Stimulated activated naive CD8-positive, alpha-beta T cell treated with anti-CD3 and anti-CD28 coated beads, Interleukin-15, amount 100 ng/mL, for 72 hours (primary cell): ENCODE measurements at regions not wholly inside any gene's neighbourhood (a gene's known extent, or its start where the extent isn't known, plus 50 kb on each side); places are given as distances from the start of the nearest gene placed in this dataset.
"Not testable (repeated sequence)": the region's sequence is repeated elsewhere in the genome, so short reads cannot be mapped to it uniquely, and the experiment has no call there.

ENCODE experiments used
- ATAC-seq: fragments of 150-1000 bp; cut with Tn5 transposase; 2 replicates; pipeline ENCODE4 v1.10.0; 2021; ENCODE audit warnings: mild to moderate bottlenecking, moderate library complexity
- DNase-seq, 2 donors: peaks; one replicate each; pipeline ENCODE4 v3.0.0; 2021 to 2022
- H3K27ac Mint-ChIP-seq, 2 donors: one replicate each; pipeline ENCODE4 v1.8.0; 2022; ENCODE audit warnings: mild to moderate bottlenecking in 2 of 2, mixed read lengths in 2 of 2, moderate library complexity in 2 of 2
- H3K27me3 Mint-ChIP-seq: one replicate; pipeline ENCODE4 v1.8.0; 2022; ENCODE audit warnings: mixed read lengths
- H3K4me1 Mint-ChIP-seq: one replicate; pipeline ENCODE4 v1.8.0; 2022; ENCODE audit warnings: mild to moderate bottlenecking, mixed read lengths
- H3K4me3 Mint-ChIP-seq, 2 donors: one replicate each; pipeline ENCODE4 v1.8.0; 2022; ENCODE audit warnings: mild to moderate bottlenecking in 2 of 2, mixed read lengths in 2 of 2, moderate library complexity in 1 of 2
- H3K9me3 Mint-ChIP-seq, 2 donors: one replicate each; pipeline ENCODE4 v1.8.0; 2022; ENCODE audit warnings: mixed read lengths in 2 of 2

- H3K4me1 Mint-ChIP-seq = no peaks in the 10 kb centered on the region
- no peak overlapping the region for H3K4me3 Mint-ChIP-seq
- no peak overlapping the region for H3K27ac Mint-ChIP-seq
- ATAC-seq (no peak), DNase-seq (no peak)
- H3K27me3 Mint-ChIP-seq = no peaks in the 10 kb centered on the region
- peaks cover 0 to 7% of the 10 kb centered on the region in 2 donors for H3K9me3 Mint-ChIP-seq
Observed at GRCh38 chr1:79532555-79532954, 526.0 kb upstream of the ADGRL4 start.

GRCh38 chr1:79531790-79532189 is 525.3 kb upstream of the ADGRL4 start:
- Mint-ChIP-seq H3K4me3 (no peak overlapping the region), H3K4me1 (no peaks in the 10 kb centered on the region), H3K27ac (no peak overlapping the region), H3K27me3 (no peaks in the 10 kb centered on the region), H3K9me3 (peaks cover 0 to 7% of the 10 kb centered on the region in 2 donors)
- DNase-seq = no peak
- ATAC-seq = no peak

DNA sequence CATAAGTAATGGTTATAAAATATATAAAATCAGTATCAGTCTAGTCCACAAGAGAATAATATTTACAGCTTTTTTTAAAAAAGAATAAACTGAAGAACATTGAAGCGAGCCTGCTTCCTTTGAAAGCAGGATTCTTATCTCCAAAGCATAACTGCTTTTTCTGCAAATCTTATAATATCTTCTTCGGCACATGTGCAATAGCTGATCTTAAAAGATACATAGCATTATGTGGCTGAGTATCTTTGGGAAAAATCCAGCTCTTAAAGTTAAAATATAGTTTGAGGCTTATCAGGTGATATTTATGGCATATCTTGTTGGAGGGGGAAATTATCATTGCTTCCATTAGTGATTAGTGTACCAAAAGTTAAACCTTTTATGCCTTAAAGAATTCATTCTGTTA is 523.9 kb upstream of the ADGRL4 start:
- DNase-seq = no peak
- Mint-ChIP-seq H3K9me3 (peaks cover 0 to 7% of the 10 kb centered on the region in 2 donors), H3K4me1 (no peaks in the 10 kb centered on the region), H3K27ac (no peak overlapping the region), H3K4me3 (no peak overlapping the region), H3K27me3 (no peaks in the 10 kb centered on the region)
- ATAC-seq = no peak

GRCh38 chr1:79530055-79530454 is 523.5 kb upstream of the ADGRL4 start:
- ATAC-seq = no peak
- H3K4me3 Mint-ChIP-seq = no peak overlapping the region

DNA sequence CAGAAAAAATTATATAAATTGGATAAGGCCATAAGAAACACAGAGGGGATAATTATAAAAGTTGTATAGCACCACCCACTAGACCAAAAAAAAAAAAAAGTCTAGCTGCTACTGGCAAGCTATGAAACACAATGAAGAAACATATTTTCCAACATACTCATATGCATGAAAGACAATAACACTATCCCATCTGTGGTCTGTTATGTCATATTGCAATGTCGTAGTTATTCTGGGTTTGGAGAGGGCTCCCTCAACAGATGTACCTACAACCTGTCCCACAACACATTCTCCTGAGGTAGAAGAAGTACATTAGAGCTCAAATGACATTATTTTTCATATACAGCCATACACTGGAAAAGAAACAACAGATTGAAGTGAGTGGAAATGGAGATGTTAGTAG is 517.6 kb upstream of the ADGRL4 start:
- no peak for ATAC-seq
- Mint-ChIP-seq H3K4me1 (no peaks in the 10 kb centered on the region), H3K27ac (no peak overlapping the region), H3K27me3 (no peaks in the 10 kb centered on the region), H3K9me3 (peaks cover 0 to 4% of the 10 kb centered on the region in 2 donors), H3K4me3 (no peak overlapping the region)
- no peak for DNase-seq

More at GRCh38 chr1:79530055-79530454, 523.5 kb upstream of the ADGRL4 start:
- Mint-ChIP-seq H3K27ac (no peak overlapping the region), H3K4me1 (no peaks in the 10 kb centered on the region), H3K9me3 (peaks cover 4 to 7% of the 10 kb centered on the region in 2 donors), H3K27me3 (no peaks in the 10 kb centered on the region)
- no peak for DNase-seq

DNA sequence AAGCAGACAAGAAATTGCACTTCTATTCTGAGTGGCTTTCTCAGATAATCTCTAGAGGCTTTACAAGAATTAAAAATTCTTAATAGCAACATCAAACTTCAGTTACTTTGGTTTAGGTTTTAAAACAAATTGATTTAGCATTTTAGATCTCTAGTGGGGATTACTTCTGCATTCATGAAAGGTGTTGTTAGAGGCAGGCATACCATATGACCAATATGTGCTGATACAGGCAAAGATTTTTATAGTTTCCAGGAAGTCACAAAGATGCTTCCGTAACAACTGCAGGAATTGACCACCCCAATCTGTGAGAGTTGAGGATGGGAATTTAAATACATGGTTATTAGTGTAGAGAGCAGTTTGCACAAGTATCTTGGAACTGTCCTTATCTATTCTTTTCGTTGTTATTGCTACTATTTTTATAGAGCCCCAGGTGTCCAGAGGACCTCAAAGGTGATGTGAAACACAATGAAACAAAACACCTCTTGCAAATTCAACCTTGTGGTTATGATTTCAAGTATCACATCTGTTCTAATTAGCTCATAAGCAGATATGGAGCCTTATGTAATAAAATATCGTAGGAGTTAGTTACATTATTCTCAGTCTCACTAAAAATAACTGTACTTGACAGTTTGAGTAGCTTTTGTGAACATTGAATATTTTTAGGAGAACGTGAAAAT is 512.7 kb upstream of the ADGRL4 start:
- peaks cover 0 to 7% of the 10 kb centered on the region in 2 donors for H3K9me3 Mint-ChIP-seq
- no peak overlapping the region for H3K27ac Mint-ChIP-seq
- H3K27me3 Mint-ChIP-seq = no peaks in the 10 kb centered on the region
- no peak for DNase-seq
- H3K4me3 Mint-ChIP-seq = no peak overlapping the region
- ATAC-seq = no peak
- no peaks in the 10 kb centered on the region for H3K4me1 Mint-ChIP-seq

- no peak for ATAC-seq
- Mint-ChIP-seq H3K27ac (no peak overlapping the region), H3K9me3 (peaks cover 0 to 7% of the 10 kb centered on the region in 2 donors), H3K4me3 (no peak overlapping the region), H3K27me3 (no peaks in the 10 kb centered on the region), H3K4me1 (no peaks in the 10 kb centered on the region)
- DNase-seq = no peak
Observed at GRCh38 chr1:79517470-79518224, 511.1 kb upstream of the ADGRL4 start.

- H3K27me3 Mint-ChIP-seq = no peaks in the 10 kb centered on the region
- H3K9me3 Mint-ChIP-seq = peaks cover 0 to 10% of the 10 kb centered on the region in 2 donors
- no peak overlapping the region for H3K27ac Mint-ChIP-seq
- DNase-seq = no peak
- no peak overlapping the region for H3K4me3 Mint-ChIP-seq
- no peaks in the 10 kb centered on the region for H3K4me1 Mint-ChIP-seq
- ATAC-seq = no peak
Observed at GRCh38 chr1:79507770-79508169, 501.2 kb upstream of the ADGRL4 start.

- Mint-ChIP-seq H3K9me3 (peaks cover 0 to 4% of the 10 kb centered on the region in 2 donors), H3K27ac (no peak overlapping the region), H3K4me3 (no peak overlapping the region), H3K27me3 (no peaks in the 10 kb centered on the region), H3K4me1 (no peaks in the 10 kb centered on the region)
- DNase-seq (no peak), ATAC-seq (no peak)
Observed at GRCh38 chr1:79501153-79501552, 494.6 kb upstream of the ADGRL4 start.

DNA sequence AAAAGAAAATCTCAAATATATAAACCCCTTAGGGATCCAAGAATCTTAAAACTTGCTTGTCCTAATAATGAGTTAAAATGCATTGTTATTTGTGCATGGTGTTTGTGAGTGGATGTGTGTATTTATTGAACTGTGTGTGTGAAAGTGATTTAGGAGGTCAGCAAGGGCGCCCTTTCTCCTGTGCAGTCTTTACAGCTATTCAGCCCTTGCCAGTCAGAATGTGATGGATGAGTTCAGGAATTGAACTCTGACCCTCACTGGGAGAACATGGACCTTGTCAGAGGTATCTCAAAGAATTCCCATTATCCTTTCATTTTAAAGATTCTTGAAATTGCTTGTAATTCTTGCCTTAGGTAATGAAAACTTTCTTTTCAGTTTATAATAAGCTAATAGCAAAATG is 493.0 kb upstream of the ADGRL4 start:
- Mint-ChIP-seq H3K4me1 (no peaks in the 10 kb centered on the region), H3K27me3 (no peaks in the 10 kb centered on the region), H3K9me3 (no peaks in the 10 kb centered on the region), H3K4me3 (no peak overlapping the region), H3K27ac (no peak overlapping the region)
- ATAC-seq = no peak
- DNase-seq = no peak

DNA sequence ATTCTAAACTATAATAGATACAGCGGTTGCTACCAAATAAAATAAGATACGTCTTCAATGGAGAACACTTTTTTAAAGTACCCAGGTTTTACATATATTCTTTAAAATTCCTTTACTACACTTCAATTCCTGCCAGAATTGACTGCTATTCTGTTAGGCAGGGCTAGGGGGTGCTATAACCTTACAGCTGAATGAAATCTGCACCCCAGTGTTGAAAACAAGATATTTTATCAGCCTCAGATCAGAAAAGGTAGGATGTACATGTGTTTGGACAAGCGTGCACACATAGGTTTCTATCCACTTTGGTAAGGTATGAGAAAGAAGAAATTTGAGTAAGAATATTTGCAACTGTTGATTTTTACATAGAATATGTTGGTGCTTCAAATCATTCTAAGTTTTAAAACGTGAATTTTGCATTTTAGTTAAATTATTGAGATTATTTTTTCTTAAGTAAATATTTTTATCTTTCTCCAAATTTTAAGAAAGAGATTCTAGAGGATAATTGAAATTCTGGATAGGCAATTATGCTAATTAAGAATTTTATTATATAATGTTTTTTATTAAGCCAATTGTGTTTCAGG is 490.8 kb upstream of the ADGRL4 start:
- no peak for DNase-seq
- no peak for ATAC-seq
- peaks cover 0 to 10% of the 10 kb centered on the region in 2 donors for H3K9me3 Mint-ChIP-seq
- no peak overlapping the region for H3K27ac Mint-ChIP-seq
- H3K4me1 Mint-ChIP-seq = no peaks in the 10 kb centered on the region
- no peak overlapping the region for H3K4me3 Mint-ChIP-seq
- no peaks in the 10 kb centered on the region for H3K27me3 Mint-ChIP-seq

- H3K27me3 Mint-ChIP-seq = no peaks in the 10 kb centered on the region
- no peak overlapping the region for H3K27ac Mint-ChIP-seq
- no peaks in the 10 kb centered on the region for H3K4me1 Mint-ChIP-seq
- H3K4me3 Mint-ChIP-seq = no peak overlapping the region
- H3K9me3 Mint-ChIP-seq = peaks cover 0 to 10% of the 10 kb centered on the region in 2 donors
- ATAC-seq (no peak), DNase-seq (no peak)
Observed at GRCh38 chr1:79496129-79496528, 489.6 kb upstream of the ADGRL4 start.

- not testable (repeated sequence) for H3K27ac Mint-ChIP-seq, H3K4me3 Mint-ChIP-seq, DNase-seq, ATAC-seq, H3K27me3 Mint-ChIP-seq, H3K4me1 Mint-ChIP-seq
- peaks cover 0 to 20% of the 10 kb centered on the region in 2 donors for H3K9me3 Mint-ChIP-seq
Observed at GRCh38 chr1:79493702-79494101, 487.2 kb upstream of the ADGRL4 start.

GRCh38 chr1:79488572-79489121 is 482.1 kb upstream of the ADGRL4 start:
- DNase-seq, ATAC-seq, H3K27me3 Mint-ChIP-seq, H3K4me3 Mint-ChIP-seq, H3K27ac Mint-ChIP-seq, H3K4me1 Mint-ChIP-seq: not testable (repeated sequence)
- H3K9me3 Mint-ChIP-seq = peaks cover 0 to 25% of the 10 kb centered on the region in 2 donors

DNA sequence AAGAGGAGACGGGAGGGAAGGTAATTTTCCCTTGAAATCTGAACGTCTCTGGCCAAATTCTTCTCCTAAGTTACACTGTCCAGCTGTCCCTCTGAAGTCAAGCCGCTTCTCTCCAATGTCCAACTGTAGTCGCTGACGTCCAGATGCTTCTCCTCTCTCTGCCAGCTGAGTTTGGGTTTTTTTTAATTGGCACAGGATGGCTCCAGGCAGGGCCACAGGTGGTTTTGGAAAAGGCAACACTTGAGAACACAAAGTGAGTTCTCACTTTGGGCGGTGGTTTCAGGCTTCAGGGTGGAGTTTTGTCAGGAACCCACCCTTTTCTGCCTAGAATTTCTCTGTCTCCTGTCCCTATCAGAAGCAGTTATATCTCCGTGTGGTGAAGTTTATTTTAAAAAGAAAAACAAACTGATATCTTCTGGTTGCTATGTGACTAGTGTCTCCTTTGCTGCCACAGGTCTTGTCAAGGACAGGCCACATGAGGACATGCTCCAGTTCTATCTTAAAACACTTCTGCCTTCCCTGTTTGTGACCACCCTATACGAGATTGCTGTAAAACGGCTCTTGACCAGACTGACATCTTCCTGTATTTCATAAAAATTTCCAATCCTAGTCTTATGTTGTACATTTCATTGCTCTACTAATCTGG is 472.3 kb upstream of the ADGRL4 start:
- no peak overlapping the region for H3K27ac Mint-ChIP-seq
- H3K27me3 Mint-ChIP-seq = no peaks in the 10 kb centered on the region
- no peaks in the 10 kb centered on the region for H3K4me1 Mint-ChIP-seq
- DNase-seq (no peak), ATAC-seq (no peak)
- H3K4me3 Mint-ChIP-seq = no peak overlapping the region
- peaks cover 0 to 13% of the 10 kb centered on the region in 2 donors for H3K9me3 Mint-ChIP-seq
